ENCODE measurements at regions not wholly inside any gene's neighbourhood (a gene's known extent, or its start where the extent isn't known, plus 50 kb on each side); places are given as distances from the start of the nearest gene placed in this dataset.

DNA sequence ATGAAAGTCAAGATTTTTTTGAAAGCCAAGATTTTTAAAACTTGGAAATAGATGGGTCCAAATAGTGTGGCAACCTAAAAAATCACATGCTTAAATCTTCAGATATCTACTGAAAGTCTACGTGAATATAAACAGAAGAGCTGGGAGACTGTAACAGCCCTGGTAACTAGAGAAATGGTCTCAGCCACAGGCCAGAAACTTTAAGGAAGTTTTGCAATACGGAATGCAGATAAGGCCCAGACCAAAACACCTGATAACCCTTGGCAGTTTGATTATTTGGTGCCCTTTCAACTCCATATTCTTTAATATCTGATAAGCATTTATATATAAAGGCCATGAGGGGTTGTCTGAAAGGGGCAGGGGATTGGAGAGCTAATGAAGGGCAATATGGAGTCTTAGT, 537.3 kb upstream of the TGFBR2 start:
- in situ Hi-C loops (cut with MboI; ENCODE audit: low sequenced_read_pairs, unreplicated experiment): no loop called here
- TF ChIP-seq, protein P1, sequence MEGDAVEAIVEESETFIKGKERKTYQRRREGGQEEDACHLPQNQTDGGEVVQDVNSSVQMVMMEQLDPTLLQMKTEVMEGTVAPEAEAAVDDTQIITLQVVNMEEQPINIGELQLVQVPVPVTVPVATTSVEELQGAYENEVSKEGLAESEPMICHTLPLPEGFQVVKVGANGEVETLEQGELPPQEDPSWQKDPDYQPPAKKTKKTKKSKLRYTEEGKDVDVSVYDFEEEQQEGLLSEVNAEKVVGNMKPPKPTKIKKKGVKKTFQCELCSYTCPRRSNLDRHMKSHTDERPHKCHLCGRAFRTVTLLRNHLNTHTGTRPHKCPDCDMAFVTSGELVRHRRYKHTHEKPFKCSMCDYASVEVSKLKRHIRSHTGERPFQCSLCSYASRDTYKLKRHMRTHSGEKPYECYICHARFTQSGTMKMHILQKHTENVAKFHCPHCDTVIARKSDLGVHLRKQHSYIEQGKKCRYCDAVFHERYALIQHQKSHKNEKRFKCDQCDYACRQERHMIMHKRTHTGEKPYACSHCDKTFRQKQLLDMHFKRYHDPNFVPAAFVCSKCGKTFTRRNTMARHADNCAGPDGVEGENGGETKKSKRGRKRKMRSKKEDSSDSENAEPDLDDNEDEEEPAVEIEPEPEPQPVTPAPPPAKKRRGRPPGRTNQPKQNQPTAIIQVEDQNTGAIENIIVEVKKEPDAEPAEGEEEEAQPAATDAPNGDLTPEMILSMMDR (IDR thresholded peaks at IDR 0.05; ENCODE audit: borderline replicate concordance, control extremely low read depth, extremely low read depth, insufficient read depth, missing control alignments): no peak
- DNase-seq (ENCODE audit: low spot score): no peak

DNA sequence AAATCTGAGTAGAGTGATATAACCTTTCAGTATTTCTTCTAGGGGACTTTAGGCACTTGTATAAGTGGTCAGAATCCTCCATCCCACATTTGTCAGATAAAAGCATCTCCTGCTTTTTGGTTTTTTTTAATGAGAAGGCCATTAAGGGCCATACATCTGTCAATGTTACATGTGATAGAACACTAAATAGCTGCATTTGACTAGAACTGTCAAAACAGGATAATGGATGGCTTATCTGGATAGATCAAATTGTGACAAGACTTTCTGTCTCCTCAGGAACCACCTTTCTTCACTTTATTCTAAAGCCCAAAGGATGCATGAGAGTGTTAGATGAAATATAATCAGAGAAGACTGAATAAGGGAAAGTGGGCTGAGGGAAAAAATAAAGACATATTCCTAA, 533.4 kb upstream of the TGFBR2 start:
- TF ChIP-seq, protein P1 (IDR thresholded peaks at IDR 0.05; ENCODE audit: borderline replicate concordance, control extremely low read depth, extremely low read depth, insufficient read depth, missing control alignments): no peak
- no peak for DNase-seq (ENCODE audit: low spot score)
- in situ Hi-C loops (cut with MboI; ENCODE audit: low sequenced_read_pairs, unreplicated experiment): no loop called here

DNA sequence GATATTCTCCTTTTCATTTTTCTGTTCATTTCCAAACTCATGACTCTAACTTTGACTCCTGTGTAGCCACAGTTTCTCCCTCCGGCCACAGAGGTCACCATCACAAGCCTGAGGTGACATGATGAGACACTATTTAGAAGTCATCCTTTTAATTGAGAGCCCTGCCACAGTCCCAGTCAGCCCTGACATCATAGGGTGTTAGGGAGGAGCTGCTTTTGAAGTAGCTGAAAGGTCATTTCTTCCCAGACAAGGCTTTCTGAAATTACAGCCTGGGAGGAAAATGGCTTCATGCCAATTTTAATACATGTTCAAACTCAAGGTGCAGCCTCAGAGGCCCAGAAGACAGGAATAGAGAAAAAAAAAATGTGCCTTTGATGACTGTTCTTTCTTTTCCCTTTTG, 532.8 kb upstream of the TGFBR2 start:
- DNase-seq (ENCODE audit: low spot score): no peak
- in situ Hi-C loops (cut with MboI; ENCODE audit: low sequenced_read_pairs, unreplicated experiment): no loop called here

DNA sequence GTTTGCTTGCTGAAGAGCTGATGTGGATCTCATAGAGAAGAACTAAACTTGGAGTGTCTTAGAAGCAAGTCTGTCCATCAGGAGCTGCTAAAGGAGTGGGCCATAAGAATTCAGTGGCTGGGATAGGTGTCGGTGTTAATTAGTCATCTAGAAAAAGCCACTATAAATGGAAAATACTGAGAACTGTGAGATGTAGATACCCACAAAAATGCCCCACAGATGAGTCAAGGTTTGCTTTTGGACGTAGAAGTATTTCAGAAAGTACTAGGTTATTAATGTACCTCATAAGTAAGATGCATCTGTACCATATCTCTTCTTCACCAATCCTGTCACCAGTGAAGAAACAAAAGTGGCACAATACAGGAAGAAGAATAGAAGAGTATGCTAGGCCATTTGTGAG, 530.9 kb upstream of the TGFBR2 start:
- in situ Hi-C loops (cut with MboI; ENCODE audit: low sequenced_read_pairs, unreplicated experiment): no loop called here
- TF ChIP-seq, protein P1 (IDR thresholded peaks at IDR 0.05; ENCODE audit: borderline replicate concordance, control extremely low read depth, extremely low read depth, insufficient read depth, missing control alignments): no peak
- no peak for DNase-seq (ENCODE audit: low spot score)

More for the DNA sequence above, 532.8 kb upstream of the TGFBR2 start:
- TF ChIP-seq, protein P1 (IDR thresholded peaks at IDR 0.05; ENCODE audit: borderline replicate concordance, control extremely low read depth, extremely low read depth, insufficient read depth, missing control alignments): no peak

DNA sequence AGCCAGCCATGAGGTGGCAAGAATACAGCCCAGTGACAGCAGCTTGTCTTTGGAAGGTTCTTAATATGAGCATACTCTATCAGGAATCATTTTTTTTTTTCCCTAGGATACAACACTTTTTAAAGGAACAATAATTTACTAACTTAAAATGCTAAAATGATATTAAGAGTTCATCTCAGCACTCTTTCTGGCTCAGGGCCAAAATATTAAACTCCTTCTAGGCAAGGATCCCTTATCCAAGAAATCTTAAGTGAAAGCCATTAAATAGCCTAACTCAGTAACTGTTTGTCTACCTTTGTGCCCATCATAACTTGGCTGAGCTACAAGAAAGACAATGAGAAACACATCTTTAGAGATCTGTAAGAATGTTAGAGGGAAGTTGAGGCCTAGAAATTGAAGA, 529.5 kb upstream of the TGFBR2 start:
- TF ChIP-seq, protein P1 (IDR thresholded peaks at IDR 0.05; ENCODE audit: borderline replicate concordance, control extremely low read depth, extremely low read depth, insufficient read depth, missing control alignments): no peak

DNA sequence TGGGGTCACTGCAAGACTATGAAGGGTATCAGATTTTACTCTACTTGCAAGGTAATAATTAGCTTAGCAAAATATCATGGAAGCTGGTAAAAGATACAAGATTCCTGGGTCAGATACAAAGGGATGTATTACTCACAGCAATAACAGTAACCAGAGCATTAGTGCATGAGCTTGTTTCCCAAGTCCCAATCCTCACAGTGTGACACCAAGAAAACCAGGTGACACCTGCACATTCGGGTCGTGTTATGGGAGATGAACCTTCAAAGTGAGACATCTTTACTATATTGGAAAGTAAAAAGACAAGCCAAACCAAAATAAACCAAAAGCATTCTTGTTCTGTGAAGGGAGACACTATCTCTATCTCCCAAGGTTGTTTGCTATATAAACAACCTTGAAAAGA, 528.7 kb upstream of the TGFBR2 start:
- DNase-seq (ENCODE audit: low spot score): no peak
- TF ChIP-seq, protein P1 (IDR thresholded peaks at IDR 0.05; ENCODE audit: borderline replicate concordance, control extremely low read depth, extremely low read depth, insufficient read depth, missing control alignments): no peak
- in situ Hi-C loops (cut with MboI; ENCODE audit: low sequenced_read_pairs, unreplicated experiment): no loop called here

More for the DNA sequence above, 529.5 kb upstream of the TGFBR2 start:
- DNase-seq (ENCODE audit: low spot score): no peak
- in situ Hi-C loops (cut with MboI; ENCODE audit: low sequenced_read_pairs, unreplicated experiment): no loop called here

DNA sequence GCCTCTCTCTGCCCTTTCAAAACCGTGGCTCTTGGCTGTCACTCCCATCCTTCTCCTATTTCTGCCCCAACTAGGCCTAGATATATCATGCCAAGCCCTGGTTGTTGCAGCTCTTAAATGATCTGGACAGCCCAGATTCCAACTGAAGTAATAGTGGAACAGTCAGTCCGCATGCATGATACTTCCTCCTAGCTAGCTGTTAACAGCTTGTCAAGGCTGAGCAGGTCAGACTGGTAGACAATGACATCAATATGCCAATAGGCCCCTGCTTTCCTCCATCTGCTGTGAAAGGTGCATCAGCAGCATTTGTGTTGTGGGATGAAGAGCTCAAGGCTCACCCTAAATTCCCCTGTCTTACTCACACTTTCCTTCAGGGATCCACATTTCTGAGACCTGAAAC, 527.7 kb upstream of the TGFBR2 start:
- TF ChIP-seq, protein P1 (IDR thresholded peaks at IDR 0.05; ENCODE audit: borderline replicate concordance, control extremely low read depth, extremely low read depth, insufficient read depth, missing control alignments): no peak
- DNase-seq (ENCODE audit: low spot score): no peak
- in situ Hi-C loops (cut with MboI; ENCODE audit: low sequenced_read_pairs, unreplicated experiment): no loop called here
